Osteocyte (in vitro differentiated cells): ENCODE measurements at regions not wholly inside any gene's neighbourhood (a gene's known extent, or its start where the extent isn't known, plus 50 kb on each side); places are given as distances from the start of the nearest gene placed in this dataset.

Experiments used
- DNase-seq: peaks from one replicate; pipeline ENCODE4 v3.0.0; 2021; ENCODE audit warnings: mixed read lengths; ENCODE audit not compliant: unreplicated experiment; ENCODE audit errors: extremely low spot score
- H3K27ac Mint-ChIP-seq: one replicate; pipeline ENCODE4 v1.8.0; 2021; ENCODE audit warnings: mild to moderate bottlenecking, mixed read lengths; ENCODE audit not compliant: unreplicated experiment
- H3K27me3 Mint-ChIP-seq: one replicate; pipeline ENCODE4 v1.8.0; 2021; ENCODE audit warnings: mixed read lengths; ENCODE audit not compliant: unreplicated experiment
- H3K36me3 Mint-ChIP-seq: one replicate; pipeline ENCODE4 v1.8.0; 2021; ENCODE audit warnings: mixed read lengths; ENCODE audit not compliant: unreplicated experiment
- H3K4me1 Mint-ChIP-seq: one replicate; pipeline ENCODE4 v1.8.0; 2021; ENCODE audit warnings: mixed read lengths; ENCODE audit not compliant: unreplicated experiment
- H3K4me3 Mint-ChIP-seq: one replicate; pipeline ENCODE4 v1.8.0; 2021; ENCODE audit warnings: mild to moderate bottlenecking, moderate library complexity, mixed read lengths; ENCODE audit not compliant: unreplicated experiment
- H3K9me3 Mint-ChIP-seq: one replicate; pipeline ENCODE4 v1.8.0; 2021; ENCODE audit warnings: mixed read lengths; ENCODE audit not compliant: unreplicated experiment
- TF ChIP-seq, protein P1 (sequence below): fragments of 200-600 bp; sonication (generic); IDR thresholded peaks from 2 replicates; pipeline ENCODE4 v1.5.0; 2021; ENCODE audit warnings: antibody characterized with exemption, mild to moderate bottlenecking, moderate library complexity

DNA sequence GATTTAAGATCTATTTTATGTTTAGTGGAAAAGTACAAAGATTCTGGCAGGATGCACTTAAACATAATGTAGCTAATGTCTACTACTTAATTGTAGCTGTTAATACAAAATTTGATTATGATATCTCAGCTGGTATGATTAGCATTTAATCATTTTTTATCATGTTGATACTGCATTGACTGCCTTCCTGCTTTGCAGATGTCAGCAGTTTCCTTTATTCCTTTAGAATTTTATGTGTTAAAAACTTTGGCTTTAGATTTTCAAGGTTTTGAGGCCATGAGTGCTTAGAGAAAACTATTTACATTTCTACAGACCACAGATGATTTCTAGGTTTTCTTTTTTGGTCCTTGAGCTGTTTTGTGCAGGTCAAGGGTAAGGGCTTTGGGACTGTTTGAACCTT is 152.2 kb downstream of the ZNF326 start:
- Mint-ChIP-seq H3K27ac (no peak overlapping the region), H3K27me3 (no peaks in the 10 kb centered on the region), H3K4me3 (no peak overlapping the region), H3K9me3 (peaks cover 9% of the 10 kb centered on the region), H3K4me1 (no peaks in the 10 kb centered on the region), H3K36me3 (no peaks in the 10 kb centered on the region)
- DNase-seq, result no peak
- TF ChIP-seq, protein P1, sequence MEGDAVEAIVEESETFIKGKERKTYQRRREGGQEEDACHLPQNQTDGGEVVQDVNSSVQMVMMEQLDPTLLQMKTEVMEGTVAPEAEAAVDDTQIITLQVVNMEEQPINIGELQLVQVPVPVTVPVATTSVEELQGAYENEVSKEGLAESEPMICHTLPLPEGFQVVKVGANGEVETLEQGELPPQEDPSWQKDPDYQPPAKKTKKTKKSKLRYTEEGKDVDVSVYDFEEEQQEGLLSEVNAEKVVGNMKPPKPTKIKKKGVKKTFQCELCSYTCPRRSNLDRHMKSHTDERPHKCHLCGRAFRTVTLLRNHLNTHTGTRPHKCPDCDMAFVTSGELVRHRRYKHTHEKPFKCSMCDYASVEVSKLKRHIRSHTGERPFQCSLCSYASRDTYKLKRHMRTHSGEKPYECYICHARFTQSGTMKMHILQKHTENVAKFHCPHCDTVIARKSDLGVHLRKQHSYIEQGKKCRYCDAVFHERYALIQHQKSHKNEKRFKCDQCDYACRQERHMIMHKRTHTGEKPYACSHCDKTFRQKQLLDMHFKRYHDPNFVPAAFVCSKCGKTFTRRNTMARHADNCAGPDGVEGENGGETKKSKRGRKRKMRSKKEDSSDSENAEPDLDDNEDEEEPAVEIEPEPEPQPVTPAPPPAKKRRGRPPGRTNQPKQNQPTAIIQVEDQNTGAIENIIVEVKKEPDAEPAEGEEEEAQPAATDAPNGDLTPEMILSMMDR, result no peak

DNA sequence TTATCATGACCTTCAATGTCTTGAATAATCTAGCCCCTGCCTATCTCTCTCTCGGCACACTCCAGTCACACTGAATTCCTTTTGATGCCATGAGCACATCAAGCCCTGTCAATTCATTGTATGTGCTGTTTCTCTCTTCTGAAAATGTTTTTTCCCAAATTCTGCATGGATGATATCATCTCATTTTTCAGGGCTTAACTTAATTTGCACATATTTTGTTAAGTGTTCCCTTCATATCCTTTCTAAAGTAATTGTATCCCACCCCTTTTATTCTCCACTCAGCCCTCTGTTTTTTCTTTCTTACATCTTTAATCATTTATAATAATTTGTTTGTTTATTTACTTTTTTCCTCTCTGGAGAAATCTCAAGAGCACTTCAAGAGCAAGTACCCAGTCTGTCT is 149.9 kb downstream of the ZNF326 start:
- no peaks in the 10 kb centered on the region for H3K36me3 Mint-ChIP-seq
- DNase-seq, result no peak
- peaks cover 6% of the 10 kb centered on the region for H3K9me3 Mint-ChIP-seq
- no peak overlapping the region for H3K4me3 Mint-ChIP-seq
- TF ChIP-seq, protein P1, result no peak
- no peak overlapping the region for H3K27ac Mint-ChIP-seq
- H3K4me1 Mint-ChIP-seq, result no peaks in the 10 kb centered on the region
- no peaks in the 10 kb centered on the region for H3K27me3 Mint-ChIP-seq

DNA sequence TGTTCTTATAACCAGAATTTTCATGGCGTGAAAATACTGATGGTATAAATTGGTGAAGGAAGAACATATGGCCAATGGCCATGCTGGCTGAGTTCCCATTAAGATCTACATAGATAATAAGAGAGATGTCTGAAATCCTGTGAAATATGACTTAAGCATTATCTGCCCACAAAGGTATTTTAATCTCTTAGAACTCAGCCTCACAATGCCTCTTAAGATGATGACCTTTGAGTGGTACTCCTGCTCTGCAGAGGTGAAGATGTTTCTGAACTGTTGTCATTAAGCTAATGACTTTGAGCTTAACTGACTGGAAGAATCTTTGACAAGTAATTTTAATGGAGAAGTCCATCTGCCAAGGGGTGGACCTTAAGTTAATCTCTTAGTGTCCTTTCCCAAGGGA is 148.7 kb downstream of the ZNF326 start:
- no peak overlapping the region for H3K27ac Mint-ChIP-seq
- no peaks in the 10 kb centered on the region for H3K27me3 Mint-ChIP-seq
- H3K36me3 Mint-ChIP-seq, result no peaks in the 10 kb centered on the region
- no peak overlapping the region for H3K4me3 Mint-ChIP-seq
- peaks cover 6% of the 10 kb centered on the region for H3K9me3 Mint-ChIP-seq
- H3K4me1 Mint-ChIP-seq, result no peaks in the 10 kb centered on the region
- TF ChIP-seq, protein P1, result no peak
- no peak for DNase-seq

- H3K9me3 Mint-ChIP-seq, result peaks cover 6% of the 10 kb centered on the region
- TF ChIP-seq, protein P1, result no peak
- H3K27ac Mint-ChIP-seq, result no peak overlapping the region
- H3K4me3 Mint-ChIP-seq, result no peak overlapping the region
- no peaks in the 10 kb centered on the region for H3K27me3 Mint-ChIP-seq
- no peaks in the 10 kb centered on the region for H3K36me3 Mint-ChIP-seq
- no peak for DNase-seq
- no peaks in the 10 kb centered on the region for H3K4me1 Mint-ChIP-seq
Measured at GRCh38 chr1:90142697-90143096, 147.8 kb downstream of the ZNF326 start.

GRCh38 chr1:90139837-90140236 is 144.9 kb downstream of the ZNF326 start:
- Mint-ChIP-seq H3K4me3 (no peak overlapping the region), H3K9me3 (peaks cover 6% of the 10 kb centered on the region), H3K36me3 (no peaks in the 10 kb centered on the region), H3K27ac (no peak overlapping the region), H3K27me3 (no peaks in the 10 kb centered on the region), H3K4me1 (no peaks in the 10 kb centered on the region)
- TF ChIP-seq, protein P1, result no peak
- DNase-seq, result no peak
